ENCODE measurements at regions not wholly inside any gene's neighbourhood (a gene's known extent, or its start where the extent isn't known, plus 50 kb on each side); places are given as distances from the start of the nearest gene placed in this dataset.
"Not testable (repeated sequence)": the region's sequence is repeated elsewhere in the genome, so short reads cannot be mapped to it uniquely, and the experiment has no call there.

GRCh38 chr11:86876716-86877234, 76.4 kb downstream of the PRSS23 start:
- no peak for TF ChIP-seq EZH2 (IDR thresholded peaks at IDR 0.05; ENCODE audit: borderline replicate concordance, low read depth, low read length, severe bottlenecking)
- no peak for TF ChIP-seq CTCF (IDR thresholded peaks at IDR 0.05; ENCODE audit: borderline replicate concordance, extremely low read depth, low read length, poor library complexity, severe bottlenecking)
- Histone ChIP-seq H3K4me1 (ENCODE audit: insufficient read depth, low read length) (no peaks in the 10 kb centered on the region), H3K79me2 (ENCODE audit: insufficient read depth, low read length) (no peaks in the 10 kb centered on the region), H3K27ac (ENCODE audit: low read length) (no peak overlapping the region), H3K4me2 (ENCODE audit: insufficient read depth, low read length) (no peak overlapping the region), H3K9ac (ENCODE audit: low read depth, low read length) (no peak overlapping the region), H3K27me3 (ENCODE audit: insufficient read depth, low read length, poor library complexity) (no peaks in the 10 kb centered on the region), H3K9me3 (ENCODE audit: insufficient read depth, low read length, severe bottlenecking) (no peaks in the 10 kb centered on the region), H3K36me3 (ENCODE audit: insufficient read depth, low read length) (no peaks in the 10 kb centered on the region), H3K4me3 (ENCODE audit: low read depth in 1 of 2, low read length in 2 of 2) (no peak overlapping the region), H2AFZ (ENCODE audit: low read depth, low read length) (no peak overlapping the region), H4K20me1 (ENCODE audit: insufficient read depth, low read length) (no peaks in the 10 kb centered on the region)
- ATAC-seq (ENCODE audit: insufficient read depth, low read depth) (no peak), DNase-seq (no peak)

GRCh38 chr11:86877503-86877902, 77.2 kb downstream of the PRSS23 start:
- H3K79me2 ChIP-seq (ENCODE audit: insufficient read depth, low read length) = no peaks in the 10 kb centered on the region
- H3K4me3 ChIP-seq (ENCODE audit: low read depth in 1 of 2, low read length in 2 of 2) = no peak overlapping the region
- H3K27ac ChIP-seq (ENCODE audit: low read length) = no peak overlapping the region
- no peaks in the 10 kb centered on the region for H3K36me3 ChIP-seq (ENCODE audit: insufficient read depth, low read length)
- no peaks in the 10 kb centered on the region for H3K4me1 ChIP-seq (ENCODE audit: insufficient read depth, low read length)
- no peak overlapping the region for H3K4me2 ChIP-seq (ENCODE audit: insufficient read depth, low read length)
- TF ChIP-seq EZH2 (IDR thresholded peaks at IDR 0.05; ENCODE audit: borderline replicate concordance, low read depth, low read length, severe bottlenecking) = no peak
- TF ChIP-seq CTCF (IDR thresholded peaks at IDR 0.05; ENCODE audit: borderline replicate concordance, extremely low read depth, low read length, poor library complexity, severe bottlenecking) = no peak
- H3K9me3 ChIP-seq (ENCODE audit: insufficient read depth, low read length, severe bottlenecking) = no peaks in the 10 kb centered on the region
- DNase-seq (no peak), ATAC-seq (ENCODE audit: insufficient read depth, low read depth) (no peak)
- H4K20me1 ChIP-seq (ENCODE audit: insufficient read depth, low read length) = no peaks in the 10 kb centered on the region
- no peaks in the 10 kb centered on the region for H3K27me3 ChIP-seq (ENCODE audit: insufficient read depth, low read length, poor library complexity)
- no peak overlapping the region for H3K9ac ChIP-seq (ENCODE audit: low read depth, low read length)
- H2AFZ ChIP-seq (ENCODE audit: low read depth, low read length) = no peak overlapping the region

GRCh38 chr11:86879241-86879640, 76.0 kb downstream of the FZD4 start:
- not testable (repeated sequence) for H3K27ac ChIP-seq (ENCODE audit: low read length); H3K36me3 ChIP-seq (ENCODE audit: insufficient read depth, low read length); H3K9me3 ChIP-seq (ENCODE audit: insufficient read depth, low read length, severe bottlenecking); DNase-seq; H2AFZ ChIP-seq (ENCODE audit: low read depth, low read length); H3K79me2 ChIP-seq (ENCODE audit: insufficient read depth, low read length); H3K4me3 ChIP-seq (ENCODE audit: low read depth in 1 of 2, low read length in 2 of 2); H3K4me1 ChIP-seq (ENCODE audit: insufficient read depth, low read length); H4K20me1 ChIP-seq (ENCODE audit: insufficient read depth, low read length); H3K27me3 ChIP-seq (ENCODE audit: insufficient read depth, low read length, poor library complexity); ATAC-seq (ENCODE audit: insufficient read depth, low read depth); H3K4me2 ChIP-seq (ENCODE audit: insufficient read depth, low read length); H3K9ac ChIP-seq (ENCODE audit: low read depth, low read length)

- no peak for ATAC-seq (ENCODE audit: insufficient read depth, low read depth)
Measured at GRCh38 chr11:86885311-86885710, 69.9 kb downstream of the FZD4 start.

More at GRCh38 chr11:86885311-86885710, 69.9 kb downstream of the FZD4 start:
- no peaks in the 10 kb centered on the region for H3K27me3 ChIP-seq (ENCODE audit: insufficient read depth, low read length, poor library complexity)
- no peaks in the 10 kb centered on the region for H3K4me1 ChIP-seq (ENCODE audit: insufficient read depth, low read length)
- H2AFZ ChIP-seq (ENCODE audit: low read depth, low read length) = no peak overlapping the region
- H3K4me2 ChIP-seq (ENCODE audit: insufficient read depth, low read length) = no peak overlapping the region
- no peak overlapping the region for H3K27ac ChIP-seq (ENCODE audit: low read length)
- H3K36me3 ChIP-seq (ENCODE audit: insufficient read depth, low read length) = no peaks in the 10 kb centered on the region
- no peaks in the 10 kb centered on the region for H3K9me3 ChIP-seq (ENCODE audit: insufficient read depth, low read length, severe bottlenecking)
- no peak for TF ChIP-seq EZH2 (IDR thresholded peaks at IDR 0.05; ENCODE audit: borderline replicate concordance, low read depth, low read length, severe bottlenecking)
- no peak overlapping the region for H3K4me3 ChIP-seq (ENCODE audit: low read depth in 1 of 2, low read length in 2 of 2)
- H3K9ac ChIP-seq (ENCODE audit: low read depth, low read length) = no peak overlapping the region
- no peaks in the 10 kb centered on the region for H3K79me2 ChIP-seq (ENCODE audit: insufficient read depth, low read length)
- no peaks in the 10 kb centered on the region for H4K20me1 ChIP-seq (ENCODE audit: insufficient read depth, low read length)
- no peak for DNase-seq

All from DND-41 (cell line).